Coronary artery (tissue), 2 donors: ENCODE measurements at regions not wholly inside any gene's neighbourhood (a gene's known extent, or its start where the extent isn't known, plus 50 kb on each side); places are given as distances from the start of the nearest gene placed in this dataset.

Experiments
- DNase-seq: peaks from one replicate; pipeline ENCODE4 v3.0.0-alpha.2; 2017; ENCODE audit warnings: low spot score
- H3K27ac ChIP-seq, 2 donors: fragments of 200-600 bp; sonication (generic); one replicate each; pipeline ENCODE4 v1.5.1; 2016 to 2019
- H3K4me3 ChIP-seq: fragments of 200-600 bp; sonication (generic); 2 replicates; pipeline ENCODE4 v1.5.1; 2016; ENCODE audit warnings: mild to moderate bottlenecking, moderate library complexity
- CTCF ChIP-seq: fragments of 200-600 bp; sonication (generic); IDR thresholded peaks from one replicate; pipeline ENCODE4 v1.5.1; 2019; ENCODE audit warnings: antibody characterized with exemption

GRCh38 chr5:86814315-86814714, 196.6 kb downstream of the COX7C start:
- Histone ChIP-seq H3K27ac (no peak overlapping the region), H3K4me3 (no peak overlapping the region)
- TF ChIP-seq CTCF, result no peak
- DNase-seq, result no peak

- Histone ChIP-seq H3K27ac (no peak overlapping the region), H3K4me3 (no peak overlapping the region)
- TF ChIP-seq CTCF, result no peak
- no peak for DNase-seq
Observed at GRCh38 chr5:86814907-86815306, 197.2 kb downstream of the COX7C start.

- TF ChIP-seq CTCF, result no peak
- no peak overlapping the region for H3K27ac ChIP-seq
- no peak for DNase-seq
- no peak overlapping the region for H3K4me3 ChIP-seq
Observed at GRCh38 chr5:86824637-86825036, 206.9 kb downstream of the COX7C start.

GRCh38 chr5:86831128-86831527, 213.4 kb downstream of the COX7C start:
- no peak for DNase-seq
- no peak overlapping the region for H3K4me3 ChIP-seq
- TF ChIP-seq CTCF, result no peak
- no peak overlapping the region for H3K27ac ChIP-seq

- Histone ChIP-seq H3K27ac (no peak overlapping the region), H3K4me3 (no peak overlapping the region)
- no peak for TF ChIP-seq CTCF
- no peak for DNase-seq
Observed at GRCh38 chr5:86833868-86834267, 216.1 kb downstream of the COX7C start.

GRCh38 chr5:86837610-86838009, 219.9 kb downstream of the COX7C start:
- no peak for DNase-seq
- TF ChIP-seq CTCF, result no peak
- no peak overlapping the region for H3K4me3 ChIP-seq
- no peak overlapping the region for H3K27ac ChIP-seq

GRCh38 chr5:86838083-86838482, 220.3 kb downstream of the COX7C start:
- no peak for TF ChIP-seq CTCF
- H3K4me3 ChIP-seq, result no peak overlapping the region
- no peak overlapping the region for H3K27ac ChIP-seq
- DNase-seq, result no peak
